Keratinocyte (primary cell): ENCODE measurements at regions not wholly inside any gene's neighbourhood (a gene's known extent, or its start where the extent isn't known, plus 50 kb on each side); places are given as distances from the start of the nearest gene placed in this dataset.

ENCODE experiments used
- DNase-seq: peaks from one replicate; pipeline ENCODE4 v3.0.0-alpha.2; 2011; ENCODE audit warnings: low read depth, missing footprints, low spot score
- FAIRE-seq: peaks from 2 replicates; lab custom pipeline; 2011; peaks lifted over from hg19 to GRCh38; lab: Jason Lieb, UNC
- H2AFZ ChIP-seq: 2 replicates; pipeline ENCODE4 v1.6.0; 2012; ENCODE audit warnings: low read length, control low read depth, inconsistent platforms; ENCODE audit not compliant: control insufficient read depth
- H3K27ac ChIP-seq: 2 replicates; pipeline ENCODE4 v1.5.1; 2011; ENCODE audit warnings: low read length; ENCODE audit not compliant: control insufficient read depth, insufficient read depth
- H3K27me3 ChIP-seq: 3 replicates; pipeline ENCODE4 v1.6.0; 2011; ENCODE audit warnings: low read length; ENCODE audit not compliant: control insufficient read depth, insufficient read depth; ENCODE audit errors: extremely low read depth
- H3K36me3 ChIP-seq, 2 experiments: 2 replicates in 1 of 2; 3 replicates in 1 of 2; pipeline ENCODE4 v1.5.1; 2011; ENCODE audit warnings: low read length in 2 of 2, mild to moderate bottlenecking in 1 of 2; ENCODE audit not compliant: control insufficient read depth in 2 of 2, insufficient read depth in 2 of 2; ENCODE audit errors: extremely low read depth in 1 of 2
- H3K4me1 ChIP-seq: 3 replicates; pipeline ENCODE4 v1.5.1; 2011; ENCODE audit warnings: low read length; ENCODE audit not compliant: control insufficient read depth, insufficient read depth; ENCODE audit errors: extremely low read depth
- H3K4me2 ChIP-seq: 3 replicates; pipeline ENCODE4 v1.6.0; 2011; ENCODE audit warnings: low read depth, low read length; ENCODE audit not compliant: control insufficient read depth, insufficient read depth; ENCODE audit errors: extremely low read depth
- H3K4me3 ChIP-seq, 3 experiments: fragments of 200-600 bp in 1 of 3; sonication (generic) in 1 of 3; 2 replicates in 2 of 3; 3 replicates in 1 of 3; pipeline ENCODE4 v1.5.1; 2011 to 2016; ENCODE audit warnings: low read length in 3 of 3, mild to moderate bottlenecking in 3 of 3, control low read depth in 2 of 3, inconsistent platforms in 1 of 3, low read depth in 1 of 3, mixed read lengths in 1 of 3, mixed run types in 1 of 3, moderate library complexity in 1 of 3; ENCODE audit not compliant: control insufficient read depth in 2 of 3, insufficient read depth in 2 of 3; ENCODE audit errors: extremely low read depth in 1 of 3
- H3K79me2 ChIP-seq: 2 replicates; pipeline ENCODE4 v1.6.0; 2012; ENCODE audit warnings: low read length; ENCODE audit not compliant: control insufficient read depth, insufficient read depth
- H3K9ac ChIP-seq: 3 replicates; pipeline ENCODE4 v1.6.0; 2011; ENCODE audit warnings: low read length; ENCODE audit not compliant: control insufficient read depth, insufficient read depth; ENCODE audit errors: extremely low read depth
- H3K9me1 ChIP-seq: 3 replicates; pipeline ENCODE4 v1.6.0; 2011; ENCODE audit warnings: low read length; ENCODE audit not compliant: control insufficient read depth, insufficient read depth; ENCODE audit errors: extremely low read depth
- H3K9me3 ChIP-seq: 2 replicates; pipeline ENCODE4 v1.5.1; 2012; ENCODE audit warnings: low read depth, low read length; ENCODE audit not compliant: control insufficient read depth
- H4K20me1 ChIP-seq: 3 replicates; pipeline ENCODE4 v1.6.0; 2011; ENCODE audit warnings: low read length; ENCODE audit not compliant: control insufficient read depth, insufficient read depth; ENCODE audit errors: extremely low read depth
- CTCF ChIP-seq, 3 experiments: IDR thresholded peaks in 1 of 3; conservative IDR thresholded peaks in 1 of 3; optimal IDR thresholded peaks in 1 of 3; 2 replicates in 2 of 3; 3 replicates in 1 of 3; pipeline versions ENCODE3 to v1.5.1; 2011; ENCODE audit warnings: low read length in 3 of 3, mild to moderate bottlenecking in 3 of 3, moderate library complexity in 2 of 3, control low read depth in 1 of 3, inconsistent platforms in 1 of 3; ENCODE audit not compliant: insufficient read depth in 2 of 3; ENCODE audit errors: extremely low read depth in 1 of 3
- EZH2 ChIP-seq: IDR thresholded peaks from one replicate; pipeline ENCODE4 v1.6.1; 2012; ENCODE audit warnings: inconsistent platforms, mild to moderate bottlenecking, low read length, moderate library complexity
- dilution Hi-C: fragments of 300-500 bp; cut with MboI; formaldehyde crosslinking; loops from one replicate; pipeline ENCODE4 v1.7.0; 2020; ENCODE audit warnings: low sequenced_read_pairs; ENCODE audit not compliant: extremely low pct_ligation_motif_present

GRCh38 chrX:55159551-55159950 is 60.6 kb upstream of the PAGE5 start:
- no peak overlapping the region for H3K4me3 ChIP-seq
- H3K36me3 ChIP-seq, result no peaks in the 10 kb centered on the region
- no peak overlapping the region for H3K9ac ChIP-seq
- no peaks in the 10 kb centered on the region for H3K9me3 ChIP-seq
- dilution Hi-C loops, result no loop called here
- no peaks in the 10 kb centered on the region for H3K79me2 ChIP-seq
- no peak overlapping the region for H2AFZ ChIP-seq
- H3K4me1 ChIP-seq, result peaks cover 4% of the 10 kb centered on the region
- H3K4me2 ChIP-seq, result no peak overlapping the region
- FAIRE-seq (no peak), DNase-seq (no peak)
- no peaks in the 10 kb centered on the region for H3K27me3 ChIP-seq
- no peaks in the 10 kb centered on the region for H3K9me1 ChIP-seq
- no peak overlapping the region for H3K27ac ChIP-seq
- TF ChIP-seq CTCF (optimal IDR thresholded peaks at IDR 0.05 in 1 of 3, IDR thresholded peaks at IDR 0.05 in 1 of 3, conservative IDR thresholded peaks at IDR 0.05 in 1 of 3; ENCODE audit: extremely low read depth in 1 of 3, insufficient read depth in 2 of 3, low read length in 3 of 3) (no peak), EZH2 (no peak)
- H4K20me1 ChIP-seq, result no peaks in the 10 kb centered on the region

- FAIRE-seq (no peak), DNase-seq (peak; percentile 19)
- no peaks in the 10 kb centered on the region for H3K9me1 ChIP-seq
- no peaks in the 10 kb centered on the region for H3K27me3 ChIP-seq
- TF ChIP-seq EZH2 (no peak), CTCF (optimal IDR thresholded peaks at IDR 0.05 in 1 of 3, IDR thresholded peaks at IDR 0.05 in 1 of 3, conservative IDR thresholded peaks at IDR 0.05 in 1 of 3; ENCODE audit: extremely low read depth in 1 of 3, insufficient read depth in 2 of 3, low read length in 3 of 3) (peak; percentile 27 to 48 (median 27))
- H3K36me3 ChIP-seq, result no peaks in the 10 kb centered on the region
- peak overlapping the region; percentile 58 to 66 (median 64) for H3K4me3 ChIP-seq
- peak overlapping the region; percentile 64 for H3K4me2 ChIP-seq
- peak overlapping the region; percentile 66 for H3K9ac ChIP-seq
- dilution Hi-C loops, result no loop called here
- H3K27ac ChIP-seq, result peak overlapping the region; percentile 57
- H4K20me1 ChIP-seq, result no peaks in the 10 kb centered on the region
- H3K79me2 ChIP-seq, result no peaks in the 10 kb centered on the region
- peaks cover 4% of the 10 kb centered on the region for H3K4me1 ChIP-seq
- peak overlapping the region; percentile 83 for H2AFZ ChIP-seq
- H3K9me3 ChIP-seq, result no peaks in the 10 kb centered on the region
Measured at GRCh38 chrX:55160685-55161552, 59.2 kb upstream of the PAGE5 start.
